ENCODE measurements at regions not wholly inside any gene's neighbourhood (a gene's known extent, or its start where the extent isn't known, plus 50 kb on each side); places are given as distances from the start of the nearest gene placed in this dataset.

DNA sequence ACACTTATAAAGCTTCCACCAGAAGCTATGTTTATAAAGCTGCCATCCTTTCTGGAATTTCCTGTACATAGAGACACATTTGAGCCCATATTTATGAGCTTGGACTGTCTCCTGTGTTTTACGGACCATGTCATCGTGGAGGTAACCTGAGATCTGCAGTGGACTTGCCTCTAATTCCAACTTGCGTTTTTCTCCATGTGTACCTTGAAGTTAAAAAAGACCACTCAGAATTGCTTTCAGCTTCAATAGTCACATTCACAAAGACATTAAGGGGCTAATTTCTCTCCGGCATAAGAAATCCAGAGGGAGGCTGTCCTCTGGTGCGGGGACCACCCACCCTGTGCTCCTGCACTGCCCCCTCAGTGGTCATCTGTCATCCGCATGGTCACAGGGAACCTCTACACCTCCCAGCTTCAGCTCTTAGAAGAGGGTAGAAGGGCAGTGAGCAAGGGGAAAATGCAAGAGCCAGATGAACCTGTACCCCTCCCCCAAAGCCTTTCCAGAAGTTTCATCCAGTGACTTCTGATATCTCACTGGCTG lies 521.4 kb upstream of the CAMK1G start:
- no peak for DNase-seq (ENCODE audit: low spot score)

DNA sequence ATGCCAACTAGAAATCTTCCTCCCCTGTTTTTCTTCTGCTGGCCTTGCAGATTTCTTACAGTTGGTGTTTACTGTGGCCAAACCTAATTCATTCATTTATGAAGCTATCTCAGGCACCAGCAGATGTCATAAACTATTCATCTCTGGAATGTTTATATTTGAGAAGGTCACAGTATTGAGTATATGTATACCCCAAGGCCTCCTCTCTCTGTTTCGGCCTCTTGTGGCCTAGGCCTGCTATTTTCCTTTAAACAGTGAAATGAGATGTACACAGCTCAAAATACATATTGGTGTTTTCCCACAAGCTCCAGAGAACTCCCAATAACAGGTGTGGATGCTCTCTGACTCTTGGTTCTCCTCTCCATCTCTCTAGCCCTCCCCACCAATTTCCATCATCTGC lies 520.7 kb upstream of the CAMK1G start:
- no peak for DNase-seq (ENCODE audit: low spot score)

DNA sequence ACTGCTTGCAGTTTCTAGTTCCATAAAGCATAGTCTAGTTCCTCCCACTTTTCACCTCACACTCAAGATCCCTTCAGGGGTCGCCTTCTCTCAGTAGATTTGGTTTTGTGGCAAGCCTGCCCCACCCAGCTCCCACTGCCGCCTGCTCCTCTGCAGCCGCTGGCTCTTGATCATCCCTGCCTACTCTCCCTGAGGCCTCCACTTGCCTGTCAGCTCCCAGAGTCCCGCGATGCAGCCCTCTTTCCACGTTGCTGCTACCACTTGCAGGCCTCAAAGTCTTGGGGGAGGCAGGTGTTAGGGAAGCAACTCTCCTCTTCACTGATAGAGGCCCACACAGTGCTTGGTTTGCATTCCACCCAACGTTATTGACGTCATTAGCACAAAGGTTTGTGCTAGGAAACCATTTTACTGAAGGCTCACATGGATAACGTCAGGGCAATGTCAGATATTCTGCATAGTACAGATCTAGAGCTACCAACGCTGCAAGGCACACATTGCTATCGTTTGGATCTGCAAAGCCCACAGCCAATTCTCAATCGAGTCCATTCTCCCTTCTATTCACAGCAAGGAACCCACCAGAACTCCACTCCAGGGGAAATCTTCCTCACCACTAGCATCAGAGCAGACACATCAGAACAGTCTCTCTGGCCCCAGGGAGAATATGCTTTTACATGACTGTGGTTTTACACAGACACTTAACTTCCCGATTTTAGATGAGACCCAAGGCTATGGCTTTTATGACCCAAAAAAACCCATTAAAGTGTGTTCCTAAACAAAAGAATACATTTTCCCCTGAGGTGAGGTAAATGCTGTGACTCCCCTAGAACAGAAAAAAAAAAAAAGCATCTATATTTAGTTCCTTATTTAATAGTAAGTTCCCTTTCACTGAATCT lies 519.5 kb upstream of the CAMK1G start:
- no peak for DNase-seq (ENCODE audit: low spot score)

DNA sequence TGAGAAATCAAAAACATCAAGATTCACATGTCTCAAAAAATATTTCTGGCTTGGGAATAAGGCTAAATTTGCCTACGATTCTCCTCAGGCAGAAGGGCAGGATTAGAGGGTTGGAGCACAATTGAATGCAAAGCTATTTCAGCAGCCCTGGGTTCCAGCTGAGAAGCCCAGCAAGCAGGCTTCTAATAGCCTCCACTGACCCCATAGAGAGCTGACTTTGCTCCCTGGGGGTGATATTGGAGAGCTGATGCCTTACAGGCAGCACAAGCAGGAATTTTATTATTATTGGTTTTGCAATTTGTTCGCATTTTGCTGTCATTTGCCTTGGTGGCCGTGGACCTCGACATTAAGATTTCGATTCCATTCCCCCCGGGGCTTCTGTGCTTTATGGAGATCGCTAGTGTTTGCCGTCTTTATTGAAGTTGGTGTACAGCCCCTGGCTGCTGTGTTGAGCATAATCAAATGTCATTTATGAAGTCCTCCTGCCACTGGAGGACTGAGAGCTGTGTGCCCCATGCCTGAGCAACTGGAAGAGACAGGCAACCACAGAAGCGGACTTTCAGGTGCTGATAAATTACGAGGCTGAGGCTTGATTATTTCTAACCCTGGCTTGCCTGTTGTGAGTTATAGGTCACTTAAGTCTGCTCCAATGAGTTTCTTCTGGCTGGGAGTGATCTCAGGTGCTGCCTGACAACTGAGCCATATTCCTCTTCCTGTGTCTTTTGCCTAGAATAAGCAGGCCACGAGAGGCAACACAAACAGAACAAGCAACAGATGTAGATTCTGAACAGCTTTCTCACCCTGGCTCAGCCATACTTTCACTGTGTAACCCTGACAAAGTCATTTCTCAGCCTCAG lies 518.4 kb upstream of the CAMK1G start:
- no peak for DNase-seq (ENCODE audit: low spot score)

DNA sequence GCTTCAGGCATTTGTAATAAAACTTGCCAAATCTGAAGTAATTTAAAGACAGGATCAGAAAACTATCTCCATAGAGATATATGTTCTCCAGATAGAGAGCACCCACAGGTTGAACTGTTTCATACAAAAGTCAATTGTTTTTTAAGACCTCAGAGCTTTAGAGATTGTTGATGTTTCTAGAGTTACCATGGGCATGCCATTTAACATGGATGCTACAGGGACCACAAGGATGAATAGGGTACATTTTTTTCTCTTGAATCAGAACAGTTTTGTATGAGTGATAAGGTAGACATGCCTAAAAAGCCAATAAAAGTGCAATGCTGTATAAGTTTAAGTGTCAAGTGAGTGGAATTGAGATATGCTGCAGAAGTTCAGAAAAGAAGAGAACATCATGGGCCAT lies 511.0 kb upstream of the CAMK1G start:
- DNase-seq (ENCODE audit: low spot score): no peak

DNA sequence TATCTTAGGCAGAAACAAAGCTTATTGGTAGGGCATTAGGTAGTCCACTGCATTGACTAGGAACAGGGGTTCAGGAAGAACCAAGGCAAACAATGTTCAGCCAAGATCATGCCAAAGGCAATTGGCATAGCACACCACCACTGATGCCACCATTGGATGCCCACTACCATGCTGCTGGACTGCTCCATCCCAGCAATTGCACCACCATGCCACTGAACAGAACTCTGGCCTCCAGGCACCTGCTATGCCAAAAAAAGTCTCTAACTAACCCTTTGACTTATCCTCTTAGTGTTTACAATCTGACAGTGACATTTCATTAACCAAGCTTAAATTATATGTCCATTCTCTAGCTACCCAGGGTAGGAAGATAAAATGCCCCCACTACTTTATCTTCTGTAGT lies 509.6 kb upstream of the CAMK1G start:
- no peak for DNase-seq (ENCODE audit: low spot score)

DNA sequence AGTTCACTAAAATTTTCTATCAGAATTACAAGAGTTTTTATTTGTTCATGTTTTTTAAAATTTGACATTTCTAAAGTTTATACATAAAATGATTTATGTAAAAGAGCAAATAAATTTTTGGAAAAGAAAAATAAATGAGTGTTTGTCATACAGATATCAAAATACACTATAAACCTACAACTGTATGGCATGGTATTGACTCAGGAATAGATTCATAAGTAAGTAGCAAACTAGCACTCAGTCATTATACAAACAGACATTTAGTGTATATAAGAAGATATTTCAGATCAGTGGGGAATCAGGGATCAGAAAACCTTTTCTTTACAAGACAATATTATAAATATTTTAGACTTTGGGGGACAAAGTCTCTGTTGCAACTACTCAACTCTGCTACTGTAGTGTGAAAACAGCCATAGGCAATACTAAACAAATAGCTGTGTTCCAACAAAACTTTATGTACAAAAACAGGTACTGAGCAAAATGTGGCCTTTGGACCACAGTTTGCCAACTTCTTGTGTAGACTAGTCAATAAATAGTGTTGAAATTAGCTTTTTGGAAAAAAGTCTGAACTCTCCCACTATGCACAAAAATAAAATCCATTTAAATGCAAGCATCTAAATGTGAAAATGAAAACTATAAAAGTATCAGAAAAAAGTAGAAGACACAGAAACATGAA lies 508.8 kb upstream of the CAMK1G start:
- no peak for DNase-seq (ENCODE audit: low spot score)

DNA sequence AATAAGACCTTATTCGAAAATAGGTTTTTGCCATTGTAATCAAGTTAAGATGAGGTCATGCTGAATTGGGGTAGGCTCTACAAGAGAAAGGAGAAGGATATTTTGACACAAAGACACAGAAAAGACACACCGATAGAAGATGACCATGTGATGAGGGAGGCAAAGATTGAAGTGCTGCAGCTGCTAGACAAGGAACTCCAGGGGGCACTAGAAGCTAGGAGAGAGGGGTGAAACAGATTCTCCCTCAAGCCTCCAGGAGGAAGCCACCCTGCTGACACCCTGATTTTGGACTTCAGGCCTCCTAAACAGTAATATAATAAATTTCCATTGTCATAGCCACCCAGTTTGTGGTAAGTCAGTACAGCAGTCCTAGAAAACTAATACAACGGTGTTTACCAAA lies 506.8 kb upstream of the CAMK1G start:
- DNase-seq (ENCODE audit: low spot score): peak; percentile 42

DNA sequence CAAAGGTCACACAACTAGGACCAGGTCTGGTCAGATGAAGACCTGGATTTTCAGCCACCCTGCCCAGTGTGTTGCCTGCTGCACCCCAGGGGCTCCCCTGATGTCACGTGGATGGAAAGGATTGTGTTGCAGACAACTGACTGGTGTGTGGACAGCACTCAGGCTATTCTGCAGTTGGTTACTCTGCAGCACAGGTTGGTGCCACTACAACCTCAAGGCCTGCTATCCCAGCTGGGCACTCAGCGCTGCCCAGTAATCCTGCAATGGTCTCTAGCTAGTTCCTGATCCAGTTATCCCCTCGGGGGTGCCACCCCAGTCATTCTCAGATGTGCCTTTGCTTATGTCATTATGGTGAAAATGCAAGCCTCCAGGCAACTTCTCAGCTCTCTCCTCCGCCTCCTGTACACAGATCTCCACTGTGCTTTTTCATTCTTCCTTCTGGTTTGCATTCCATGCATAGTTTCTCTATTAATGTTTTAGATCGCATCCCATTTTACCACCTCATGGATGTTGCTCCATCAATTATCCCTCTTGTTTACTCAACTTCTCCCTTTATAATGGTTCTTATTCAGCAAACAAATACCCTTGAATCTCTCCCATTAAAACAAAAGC lies 503.2 kb upstream of the CAMK1G start:
- no peak for DNase-seq (ENCODE audit: low spot score)

DNA sequence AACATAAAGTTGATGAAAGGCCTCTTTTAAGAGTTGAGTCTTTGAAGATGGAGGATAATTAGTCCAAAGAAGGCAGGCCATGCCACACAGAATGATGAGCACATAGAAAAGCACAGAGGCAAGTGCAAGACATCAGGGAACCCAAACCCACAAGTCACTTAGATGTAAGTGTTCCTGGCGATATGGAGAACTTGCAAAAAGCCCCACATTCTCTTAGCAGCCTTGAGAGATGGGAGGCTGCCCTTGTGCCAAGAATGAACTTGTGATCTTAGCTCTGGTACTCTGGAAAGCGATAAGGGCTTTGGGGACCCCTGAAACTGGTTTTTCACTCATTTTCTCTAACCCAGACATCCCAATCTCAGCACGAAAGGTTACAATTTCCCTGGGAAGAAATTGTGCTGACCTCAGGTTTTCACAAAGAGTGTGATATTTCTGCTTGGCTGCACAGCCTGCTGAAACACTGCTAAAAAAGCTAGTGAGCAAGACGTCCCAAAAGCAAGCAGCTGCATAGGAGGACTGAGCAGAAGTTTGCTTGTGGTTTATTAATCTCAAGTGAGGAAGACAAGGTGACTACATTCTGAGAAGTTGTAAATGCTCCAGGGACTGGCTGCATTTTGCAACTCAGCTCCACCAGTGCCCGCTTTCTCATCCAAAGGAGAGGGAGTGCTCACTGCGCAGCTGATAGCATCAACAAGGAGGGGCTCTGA lies 496.9 kb upstream of the CAMK1G start:
- DNase-seq (ENCODE audit: low spot score): no peak

DNA sequence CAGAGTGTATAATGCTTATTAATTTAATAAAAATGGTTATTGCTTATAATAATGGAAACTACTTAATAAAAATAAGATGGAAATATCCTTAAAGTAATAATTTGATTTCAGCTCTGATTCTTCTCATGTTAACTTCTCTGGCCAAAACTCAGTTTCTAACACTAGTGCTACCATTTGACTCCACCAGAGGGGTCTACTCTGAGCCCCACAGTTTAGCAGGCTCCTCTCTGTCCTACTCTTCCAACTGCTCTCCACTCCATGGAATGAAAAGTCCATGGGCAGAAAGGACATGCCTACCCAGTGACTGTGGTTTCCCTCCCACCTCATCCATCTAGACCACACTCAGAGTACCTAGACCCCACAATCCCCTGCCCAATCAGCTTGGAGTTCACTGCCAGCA lies 489.1 kb upstream of the CAMK1G start:
- DNase-seq (ENCODE audit: low spot score): no peak

DNA sequence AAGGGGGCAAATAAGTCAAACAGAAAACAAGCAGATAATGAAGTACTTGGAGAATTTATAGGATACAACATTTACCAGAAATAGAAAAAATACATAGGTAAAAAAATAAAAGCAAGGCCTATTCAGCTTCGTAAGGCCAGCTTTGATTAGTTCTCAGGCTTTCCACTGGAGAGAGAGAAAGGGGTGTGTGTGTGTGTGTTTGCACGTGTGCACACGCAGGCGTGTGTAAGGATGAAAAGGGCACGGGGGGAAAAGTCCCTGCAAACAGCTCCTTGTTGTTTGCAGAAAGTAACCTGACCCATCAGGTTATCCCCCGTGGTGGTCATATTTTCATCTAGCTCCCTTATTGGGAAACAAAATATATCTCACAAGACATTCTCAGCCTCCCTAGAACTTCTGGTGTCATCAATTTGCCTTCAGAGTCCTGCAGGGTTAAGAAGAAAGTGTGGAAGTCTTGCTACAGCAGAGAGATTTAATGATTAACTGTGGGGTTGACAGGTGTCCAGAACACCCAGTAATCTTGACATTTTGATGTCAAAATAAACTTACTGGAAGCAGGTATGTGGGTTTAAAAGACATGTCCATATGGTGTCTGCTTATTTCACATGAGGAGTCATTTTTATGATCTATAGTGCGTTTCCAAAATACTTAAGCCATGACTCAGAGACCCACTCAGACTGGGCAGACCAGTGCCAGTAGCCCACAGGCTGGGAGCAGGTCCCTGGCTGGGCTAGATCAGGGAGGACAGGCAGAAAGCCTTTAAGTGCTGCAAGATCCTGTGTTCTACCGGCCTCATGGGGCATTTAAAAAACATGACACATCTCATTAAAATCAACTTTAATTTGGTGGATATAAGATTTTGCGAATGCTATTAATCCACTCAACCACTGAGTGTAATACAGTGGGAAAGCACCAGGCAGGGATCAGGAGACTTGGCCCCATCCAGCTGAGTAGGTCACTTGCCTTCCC lies 487.6 kb upstream of the CAMK1G start:
- no peak for DNase-seq (ENCODE audit: low spot score)

DNA sequence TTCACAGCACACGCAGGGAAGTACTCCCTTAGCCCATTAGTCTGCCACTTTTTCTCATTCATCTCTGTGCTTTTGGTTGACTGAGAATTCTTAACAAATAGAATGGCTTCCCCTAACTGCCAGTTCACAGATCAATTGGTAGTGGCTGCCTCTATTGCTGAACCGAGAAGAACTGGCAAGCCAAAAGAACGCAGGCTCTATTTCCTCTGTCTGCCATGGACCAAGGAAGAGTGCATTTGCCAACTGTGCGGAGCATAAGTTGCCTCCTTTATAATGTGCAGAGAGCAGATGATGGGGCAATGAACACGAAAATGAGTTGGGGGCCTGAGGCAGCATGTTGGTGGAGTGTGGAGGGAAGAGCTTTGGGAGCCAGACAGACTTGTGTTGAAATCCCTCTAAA lies 483.1 kb upstream of the CAMK1G start:
- no peak for DNase-seq (ENCODE audit: low spot score)

DNA sequence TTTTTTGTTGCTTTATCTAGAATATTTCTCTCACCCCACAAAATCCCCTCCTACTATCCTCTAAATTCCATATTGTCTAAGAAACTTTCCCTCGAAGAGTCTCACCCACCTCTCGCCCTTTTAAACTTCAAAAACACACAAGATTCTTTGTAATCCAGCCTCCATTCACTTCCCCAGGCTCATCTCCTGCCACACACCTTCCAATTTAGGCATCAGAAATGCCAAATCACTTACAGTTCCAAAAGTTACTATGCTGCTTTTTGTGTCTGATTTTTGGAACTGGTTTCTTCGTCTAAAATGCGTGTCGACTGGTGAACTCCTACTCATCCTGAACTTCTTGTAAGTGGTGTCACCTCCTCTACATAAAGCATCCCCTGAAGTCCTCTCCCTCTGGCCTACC lies 482.4 kb upstream of the CAMK1G start:
- no peak for DNase-seq (ENCODE audit: low spot score)

DNA sequence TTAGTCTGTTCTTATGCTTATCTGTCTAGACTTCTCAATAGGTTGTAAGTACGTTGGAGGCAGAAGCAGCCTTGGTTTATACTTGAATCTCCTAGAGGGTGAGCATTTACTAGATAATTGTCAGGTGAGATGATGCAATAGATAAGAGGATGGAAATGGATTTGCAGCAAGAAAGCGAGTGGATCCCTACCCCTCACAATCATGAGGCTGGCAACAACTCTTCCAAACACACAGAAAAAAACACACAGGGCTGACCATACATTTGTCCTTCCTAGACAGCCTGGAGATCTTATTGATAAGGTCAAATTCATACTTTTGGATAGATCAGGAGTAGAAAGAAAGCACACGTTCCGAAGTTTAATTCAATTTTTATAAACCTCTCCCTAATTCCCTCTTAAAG lies 481.4 kb upstream of the CAMK1G start:
- DNase-seq (ENCODE audit: low spot score): no peak

DNA sequence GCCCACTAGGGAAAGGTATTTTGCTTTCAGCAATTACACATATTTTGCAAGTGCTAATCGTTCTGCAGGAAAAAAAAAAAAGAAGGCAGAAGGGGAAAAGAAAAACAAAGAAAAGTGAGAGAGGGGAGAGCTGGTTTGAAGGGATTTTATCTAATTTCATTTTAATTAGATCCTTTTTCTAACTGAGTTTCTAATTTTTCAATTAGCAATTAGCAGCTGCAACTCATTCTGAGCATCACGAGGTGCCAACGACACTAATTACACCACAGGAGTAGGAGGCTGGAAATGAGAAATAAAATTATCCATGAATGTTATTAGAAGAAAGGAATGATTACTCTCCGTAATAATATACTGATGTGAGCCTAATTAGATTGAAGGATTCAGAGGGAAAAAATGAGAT lies 481.0 kb upstream of the CAMK1G start:
- DNase-seq (ENCODE audit: low spot score): no peak

DNA sequence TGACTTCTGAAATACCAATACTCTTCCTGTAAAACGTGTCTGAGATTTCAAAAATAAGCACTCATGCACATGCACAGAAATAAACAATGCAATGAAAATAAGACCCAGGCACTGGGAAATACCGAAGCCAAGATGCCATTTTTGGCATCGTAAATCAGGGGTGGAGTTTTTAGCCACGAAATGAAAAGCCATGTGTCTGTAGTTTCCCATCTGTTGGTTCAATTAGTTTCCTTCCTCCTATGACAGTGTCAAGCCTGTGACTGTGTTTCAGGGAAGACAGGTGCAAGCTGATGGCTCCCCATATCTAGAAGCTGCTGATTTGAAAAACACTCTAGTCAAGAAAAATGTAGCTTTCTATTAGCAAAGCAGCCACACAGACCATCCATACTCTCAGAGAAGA lies 480.4 kb upstream of the CAMK1G start:
- no peak for DNase-seq (ENCODE audit: low spot score)

DNA sequence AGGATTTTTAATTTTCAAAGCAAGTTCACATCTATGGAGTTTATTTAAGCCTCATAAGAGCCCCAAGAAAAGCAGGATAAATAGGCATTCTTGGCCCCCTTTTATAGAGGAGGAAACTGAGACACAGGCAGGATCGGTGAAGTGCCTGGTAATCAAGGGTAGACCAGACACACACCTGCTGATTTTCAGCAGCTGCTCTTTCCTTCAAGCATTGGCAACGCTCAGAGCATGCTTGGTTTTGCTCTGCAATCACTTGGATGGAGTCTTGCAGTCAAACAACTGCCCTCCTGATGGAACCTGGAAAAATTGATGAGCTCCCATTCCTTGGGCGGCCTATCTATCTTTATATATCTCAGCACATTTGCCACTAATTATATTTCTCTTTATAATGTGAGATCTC lies 478.9 kb upstream of the CAMK1G start:
- DNase-seq (ENCODE audit: low spot score): no peak

DNA sequence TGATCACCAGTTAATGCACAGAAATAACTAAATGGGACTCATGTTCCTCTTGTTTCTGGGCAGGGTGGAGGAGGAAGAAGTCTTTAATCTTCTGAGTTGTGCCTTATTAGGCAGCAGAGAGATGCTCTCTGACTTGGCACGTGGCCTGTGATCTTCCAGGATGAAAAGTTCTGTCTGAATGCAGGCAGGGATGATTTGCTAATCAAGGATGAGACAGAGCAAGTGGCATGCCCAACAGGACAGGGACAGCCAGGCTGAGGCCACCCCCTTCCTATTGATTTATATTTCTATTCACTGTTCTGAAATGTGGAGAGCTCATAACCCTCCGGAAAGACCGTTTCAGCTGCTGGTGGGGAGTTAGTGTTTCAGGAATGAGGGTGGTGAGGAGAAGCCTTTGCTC lies 477.8 kb upstream of the CAMK1G start:
- DNase-seq (ENCODE audit: low spot score): no peak

DNA sequence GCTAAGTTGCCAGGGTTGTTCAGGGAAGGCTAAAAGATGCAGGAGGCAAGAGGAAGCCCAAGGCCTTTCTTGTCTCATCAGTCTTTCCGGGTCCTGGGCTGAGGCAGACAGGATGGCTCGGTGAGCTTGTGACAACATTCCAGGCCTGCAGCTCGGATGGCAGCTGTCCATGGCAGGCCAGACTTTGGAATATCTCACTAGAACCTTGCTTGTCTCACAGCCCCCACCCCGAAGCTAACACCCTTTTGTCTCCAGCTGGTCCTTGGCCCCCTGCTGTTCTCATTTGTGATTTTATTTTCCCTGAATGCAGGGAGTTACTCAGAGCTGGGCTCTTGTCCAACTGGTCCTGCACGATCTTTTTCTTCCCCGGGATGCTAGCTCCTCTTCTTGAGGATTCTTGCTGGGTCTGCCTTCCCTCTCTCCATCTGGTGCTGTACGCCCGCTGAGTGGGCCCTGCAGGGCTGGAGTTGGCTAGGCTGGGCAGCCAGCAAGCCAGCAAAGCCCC lies 477.2 kb upstream of the CAMK1G start:
- no peak for DNase-seq (ENCODE audit: low spot score)

Data from HT-29 (cell line).